Karpas-422 (cell line): ENCODE measurements at regions not wholly inside any gene's neighbourhood (a gene's known extent, or its start where the extent isn't known, plus 50 kb on each side); places are given as distances from the start of the nearest gene placed in this dataset.
A peak's percentile ranks its signal among the peaks of the same experiment; 100 is the strongest.
"Not testable (repeated sequence)": the region's sequence is repeated elsewhere in the genome, so short reads cannot be mapped to it uniquely, and the experiment has no call there.

Experiments used
- DNase-seq: peaks from one replicate; pipeline ENCODE4 v3.0.0-alpha.2; 2015
- H2AFZ ChIP-seq: fragments of 200-600 bp; sonication (generic); 2 replicates; pipeline ENCODE4 v1.6.1; 2014; ENCODE audit warnings: antibody characterized with exemption, low read length, mixed read lengths
- H3K27ac ChIP-seq: fragments of 200-600 bp; sonication (generic); 2 replicates; pipeline ENCODE4 v1.5.1; 2014; ENCODE audit warnings: mild to moderate bottlenecking, low read length, moderate library complexity
- H3K27me3 ChIP-seq: fragments of 200-600 bp; sonication (generic); 2 replicates; pipeline ENCODE4 v1.6.1; 2014; ENCODE audit warnings: low read length, mixed read lengths
- H3K36me3 ChIP-seq: fragments of 200-600 bp; sonication (generic); 2 replicates; pipeline ENCODE4 v1.6.1; 2014; ENCODE audit warnings: low read length, mixed read lengths; ENCODE audit not compliant: insufficient read depth
- H3K4me1 ChIP-seq: fragments of 200-600 bp; sonication (generic); 2 replicates; pipeline ENCODE4 v1.6.1; 2014; ENCODE audit warnings: mild to moderate bottlenecking, low read length, mixed read lengths
- H3K4me2 ChIP-seq: fragments of 200-600 bp; sonication (generic); 2 replicates; pipeline ENCODE4 v1.6.1; 2014; ENCODE audit warnings: low read length, low read depth, mild to moderate bottlenecking; ENCODE audit not compliant: poor library complexity, severe bottlenecking
- H3K4me3 ChIP-seq: fragments of 200-600 bp; sonication (generic); 2 replicates; pipeline ENCODE4 v1.5.1; 2014; ENCODE audit warnings: mild to moderate bottlenecking, antibody characterized with exemption, low read length, mixed read lengths
- H3K79me2 ChIP-seq: fragments of 200-600 bp; sonication (generic); 2 replicates; pipeline ENCODE4 v1.6.1; 2014; ENCODE audit warnings: mild to moderate bottlenecking, low read length, mixed read lengths
- H3K9ac ChIP-seq: fragments of 200-600 bp; sonication (generic); 2 replicates; pipeline ENCODE4 v1.6.0; 2014; ENCODE audit warnings: low read length
- H3K9me2 ChIP-seq: fragments of 200-600 bp; sonication (generic), shearing (Covaris generic); replicated peaks from 2 replicates; pipeline ENCODE4 v1.6.0; 2014; ENCODE audit warnings: mild to moderate bottlenecking, low read length, moderate library complexity; ENCODE audit not compliant: insufficient read depth
- H3K9me3 ChIP-seq: fragments of 300-700, 200-600 bp; sonication (generic); 2 replicates; pipeline ENCODE4 v1.6.1; 2014; ENCODE audit warnings: low read length, mixed read lengths
- H4K20me1 ChIP-seq: fragments of 200-600 bp; sonication (generic); 2 replicates; pipeline ENCODE4 v1.6.1; 2014; ENCODE audit warnings: mild to moderate bottlenecking, antibody characterized with exemption, low read length, low read depth; ENCODE audit not compliant: insufficient read depth

DNA sequence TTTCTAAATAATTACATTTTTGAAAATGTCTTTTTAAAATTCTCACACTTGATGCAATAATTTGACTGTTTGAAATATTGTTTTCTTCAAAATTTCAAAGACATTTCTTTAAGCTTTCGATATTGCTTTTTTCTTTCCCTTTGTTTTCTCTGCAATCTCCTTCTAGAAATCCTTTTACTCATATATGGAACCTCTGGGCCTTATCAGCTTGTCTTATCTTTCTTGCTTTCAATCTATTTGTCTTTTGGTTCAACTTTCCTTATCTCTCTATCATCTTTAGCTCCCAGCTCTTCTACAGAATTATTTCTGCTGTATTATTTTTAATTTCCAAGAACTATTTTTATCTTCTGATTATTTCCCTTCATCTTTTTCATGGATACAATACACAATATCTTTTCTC lies 80.7 kb upstream of the DIAPH3 start:
- Histone ChIP-seq H2AFZ (no peak overlapping the region), H3K9me3 (no peaks in the 10 kb centered on the region), H3K27me3 (no peaks in the 10 kb centered on the region), H3K27ac (no peak overlapping the region), H4K20me1 (no peaks in the 10 kb centered on the region), H3K4me2 (no peak overlapping the region), H3K36me3 (no peaks in the 10 kb centered on the region), H3K9ac (no peak overlapping the region), H3K9me2 (no peaks in the 10 kb centered on the region), H3K79me2 (no peaks in the 10 kb centered on the region), H3K4me1 (no peaks in the 10 kb centered on the region), H3K4me3 (no peak overlapping the region)
- DNase-seq = peak; percentile 40

DNA sequence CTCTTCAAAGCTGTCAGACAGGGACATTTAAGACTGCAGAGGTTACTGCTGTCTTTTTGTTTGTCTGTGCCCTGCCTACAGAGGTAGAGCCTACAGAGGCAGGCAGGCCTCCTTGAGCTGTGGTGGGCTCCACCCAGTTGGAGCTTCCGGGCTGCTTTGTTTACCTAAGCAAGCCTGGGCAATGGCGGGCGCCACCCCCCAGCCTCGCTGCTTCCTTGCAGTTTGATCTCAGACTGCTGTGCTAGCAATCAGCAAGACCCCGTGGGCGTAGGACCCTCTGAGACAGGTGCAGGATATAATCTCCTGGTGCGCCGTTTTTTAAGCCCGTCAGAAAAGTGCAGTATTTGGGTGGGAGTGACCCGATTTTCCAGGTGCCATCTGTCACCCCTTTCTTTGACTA lies 87.7 kb upstream of the DIAPH3 start:
- not testable (repeated sequence) for H2AFZ ChIP-seq, H3K27me3 ChIP-seq, DNase-seq, H3K27ac ChIP-seq, H3K4me2 ChIP-seq, H4K20me1 ChIP-seq, H3K9me2 ChIP-seq, H3K4me1 ChIP-seq, H3K9me3 ChIP-seq, H3K79me2 ChIP-seq, H3K36me3 ChIP-seq, H3K9ac ChIP-seq, H3K4me3 ChIP-seq

- no peaks in the 10 kb centered on the region for H3K4me1 ChIP-seq
Observed at GRCh38 chr13:60258349-60258748, 94.6 kb upstream of the DIAPH3 start.

GRCh38 chr13:60260440-60260839 lies 96.7 kb upstream of the DIAPH3 start:
- no peak overlapping the region for H3K27ac ChIP-seq
- no peaks in the 10 kb centered on the region for H3K79me2 ChIP-seq
- H3K9ac ChIP-seq = no peak overlapping the region
- H3K4me3 ChIP-seq = no peak overlapping the region
- no peak overlapping the region for H2AFZ ChIP-seq
- no peaks in the 10 kb centered on the region for H3K9me3 ChIP-seq
- H3K36me3 ChIP-seq = no peaks in the 10 kb centered on the region
- DNase-seq = peak; percentile 49
- no peaks in the 10 kb centered on the region for H4K20me1 ChIP-seq
- H3K27me3 ChIP-seq = no peaks in the 10 kb centered on the region
- no peaks in the 10 kb centered on the region for H3K4me1 ChIP-seq
- H3K9me2 ChIP-seq = no peaks in the 10 kb centered on the region
- H3K4me2 ChIP-seq = no peak overlapping the region

More at GRCh38 chr13:60258349-60258748, 94.6 kb upstream of the DIAPH3 start:
- Histone ChIP-seq H3K9me3 (no peaks in the 10 kb centered on the region), H3K36me3 (no peaks in the 10 kb centered on the region), H3K27ac (no peak overlapping the region), H3K27me3 (no peaks in the 10 kb centered on the region), H4K20me1 (no peaks in the 10 kb centered on the region), H3K79me2 (no peaks in the 10 kb centered on the region), H2AFZ (no peak overlapping the region), H3K9me2 (no peaks in the 10 kb centered on the region), H3K4me3 (no peak overlapping the region), H3K9ac (no peak overlapping the region), H3K4me2 (no peak overlapping the region)
- DNase-seq = no peak

DNA sequence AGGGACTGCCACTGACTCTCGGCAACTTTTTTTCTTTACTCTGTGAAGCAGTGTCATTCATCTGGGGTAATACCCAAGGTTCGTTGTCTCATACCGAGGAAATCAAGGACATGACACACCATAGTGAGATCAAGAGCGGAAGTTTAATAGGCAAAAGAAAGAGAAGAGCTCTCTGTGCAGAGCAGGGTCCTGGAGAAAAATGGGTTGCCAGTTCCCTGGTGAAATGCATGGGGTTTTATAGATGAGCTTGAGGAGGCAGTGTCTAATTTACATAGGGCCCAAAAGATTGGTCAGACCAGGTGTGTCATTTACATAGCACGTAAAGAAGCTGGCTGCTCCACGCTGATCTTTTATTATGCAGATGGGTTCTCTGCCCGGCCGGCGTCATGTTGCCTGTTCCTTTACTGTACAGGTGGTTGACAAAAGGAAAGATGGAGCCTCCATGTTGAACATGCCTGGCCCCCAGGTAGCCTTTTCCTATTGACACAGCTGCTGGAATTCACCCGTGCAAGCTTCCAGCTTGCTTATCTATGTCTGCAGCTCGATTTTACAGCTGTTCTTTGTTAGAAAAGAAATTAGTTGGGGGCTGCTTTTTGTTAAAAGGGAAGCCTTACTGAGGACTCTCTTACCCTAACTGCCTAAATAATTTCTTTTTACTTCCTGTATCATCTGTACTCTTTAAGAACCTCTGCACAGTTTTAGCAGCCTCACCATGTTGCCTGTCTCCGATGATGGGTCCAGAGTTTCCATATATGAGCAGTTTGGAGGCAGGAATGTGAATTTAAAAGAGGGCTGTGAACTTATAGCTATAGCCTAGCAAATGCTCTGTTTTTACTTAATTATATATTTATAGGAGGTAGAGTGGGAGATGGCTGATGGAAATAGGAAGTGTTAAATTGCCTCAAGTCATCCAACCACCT lies 98.0 kb upstream of the DIAPH3 start:
- H4K20me1 ChIP-seq = no peaks in the 10 kb centered on the region
- H3K9me3 ChIP-seq = no peaks in the 10 kb centered on the region
- H2AFZ ChIP-seq = no peak overlapping the region
- H3K4me1 ChIP-seq = no peaks in the 10 kb centered on the region
- H3K9me2 ChIP-seq = no peaks in the 10 kb centered on the region
- no peak overlapping the region for H3K4me2 ChIP-seq
- no peak for DNase-seq
- H3K4me3 ChIP-seq = no peak overlapping the region
- H3K9ac ChIP-seq = no peak overlapping the region
- no peaks in the 10 kb centered on the region for H3K79me2 ChIP-seq
- H3K36me3 ChIP-seq = no peaks in the 10 kb centered on the region
- H3K27ac ChIP-seq = no peak overlapping the region
- no peaks in the 10 kb centered on the region for H3K27me3 ChIP-seq

DNA sequence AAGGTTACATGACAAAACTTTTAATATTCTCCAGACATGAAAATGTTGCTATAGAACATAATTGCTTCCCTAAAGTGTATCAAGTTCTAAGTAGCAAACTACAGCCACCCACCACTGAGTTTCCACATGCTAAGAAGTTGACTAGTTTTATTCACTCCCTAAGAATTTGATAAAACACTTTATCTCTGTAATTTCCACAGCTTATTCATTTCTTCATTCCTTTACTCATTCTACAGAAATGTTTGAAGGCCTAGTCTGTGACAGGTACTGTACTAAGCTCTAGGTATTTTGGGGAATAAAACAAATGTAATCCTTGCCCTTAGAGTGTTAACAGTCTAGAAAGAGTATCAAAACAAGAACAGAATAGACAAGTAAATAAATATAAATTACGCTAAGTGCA lies 101.8 kb upstream of the DIAPH3 start:
- H3K79me2 ChIP-seq = no peaks in the 10 kb centered on the region
- no peaks in the 10 kb centered on the region for H3K27me3 ChIP-seq
- H3K4me2 ChIP-seq = no peak overlapping the region
- H3K9ac ChIP-seq = no peak overlapping the region
- no peak for DNase-seq
- no peak overlapping the region for H3K27ac ChIP-seq
- H3K4me1 ChIP-seq = no peaks in the 10 kb centered on the region; the same call in 1 of the 2 replicates
- no peaks in the 10 kb centered on the region for H3K9me3 ChIP-seq
- no peaks in the 10 kb centered on the region for H3K36me3 ChIP-seq
- H4K20me1 ChIP-seq = no peaks in the 10 kb centered on the region
- no peaks in the 10 kb centered on the region for H3K9me2 ChIP-seq
- H3K4me3 ChIP-seq = no peak overlapping the region
- no peak overlapping the region for H2AFZ ChIP-seq

DNA sequence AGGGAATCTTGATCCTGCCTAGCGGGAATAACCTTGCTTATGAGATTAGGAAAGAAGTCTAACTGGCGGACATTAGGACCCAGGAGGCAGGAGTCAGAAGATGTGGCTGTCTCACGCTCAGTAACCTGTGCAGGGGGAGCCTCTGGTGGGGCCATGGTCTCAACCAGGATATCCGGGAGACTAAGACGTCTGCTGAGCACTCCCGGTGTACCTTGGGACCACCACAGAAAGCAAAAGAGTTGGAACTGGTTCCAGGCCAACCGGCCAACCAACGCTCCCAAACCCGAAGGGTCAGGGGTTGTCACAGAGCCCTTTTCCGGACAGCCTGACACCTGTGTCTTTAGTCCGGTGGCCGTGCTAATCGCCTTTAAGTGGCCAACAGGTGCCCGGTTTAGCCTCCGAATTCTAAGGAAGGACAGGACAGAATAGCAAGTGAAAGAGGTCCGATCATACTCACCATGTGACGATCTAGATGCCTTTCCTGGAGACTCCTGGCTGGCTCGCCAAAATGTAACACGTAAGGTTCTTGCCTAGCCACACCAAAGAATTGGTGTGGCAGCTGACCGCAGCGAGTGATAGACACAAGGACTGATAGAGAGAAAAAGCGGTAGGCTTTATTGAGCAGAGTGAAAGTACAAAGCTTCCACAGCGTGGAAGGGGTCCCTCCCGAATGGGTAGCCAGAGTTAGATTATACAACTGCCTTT lies 103.9 kb upstream of the DIAPH3 start:
- Histone ChIP-seq H3K9me2 (no peaks in the 10 kb centered on the region), H3K9me3 (no peaks in the 10 kb centered on the region), H2AFZ (peak overlapping the region; percentile 62; the same call in 1 of the 2 replicates), H4K20me1 (no peaks in the 10 kb centered on the region), H3K79me2 (no peaks in the 10 kb centered on the region), H3K4me2 (peak overlapping the region; percentile 63), H3K4me3 (peak overlapping the region; percentile 66), H3K27ac (no peak overlapping the region), H3K36me3 (no peaks in the 10 kb centered on the region), H3K9ac (peak overlapping the region; percentile 63), H3K27me3 (no peaks in the 10 kb centered on the region), H3K4me1 (no peaks in the 10 kb centered on the region; the same call in 1 of the 2 replicates)
- peak; percentile 66 for DNase-seq

GRCh38 chr13:60268203-60268555 lies 104.5 kb upstream of the DIAPH3 start:
- Histone ChIP-seq H4K20me1 (no peaks in the 10 kb centered on the region), H3K9me2 (no peaks in the 10 kb centered on the region), H2AFZ (peak overlapping the region; percentile 62; the same call in 1 of the 2 replicates), H3K9me3 (no peaks in the 10 kb centered on the region), H3K27me3 (no peaks in the 10 kb centered on the region), H3K36me3 (no peaks in the 10 kb centered on the region), H3K4me1 (no peaks in the 10 kb centered on the region; the same call in 1 of the 2 replicates), H3K4me2 (peak overlapping the region; percentile 63), H3K27ac (no peak overlapping the region), H3K79me2 (no peaks in the 10 kb centered on the region), H3K4me3 (peak overlapping the region; percentile 66), H3K9ac (peak overlapping the region; percentile 63)
- no peak for DNase-seq
